ENCODE measurements at regions not wholly inside any gene's neighbourhood (a gene's known extent, or its start where the extent isn't known, plus 50 kb on each side); places are given as distances from the start of the nearest gene placed in this dataset.
"Not testable (repeated sequence)": the region's sequence is repeated elsewhere in the genome, so short reads cannot be mapped to it uniquely, and the experiment has no call there.

- DNase-seq = no peak
Measured at GRCh38 chr5:105945203-105945972, 1725.3 kb downstream of the EFNA5 start.

- no peak for DNase-seq
Measured at GRCh38 chr5:105940181-105940580, 1730.6 kb downstream of the EFNA5 start.

GRCh38 chr5:105934171-105934570, 1736.6 kb downstream of the EFNA5 start:
- DNase-seq = no peak

- no peak for DNase-seq
Measured at GRCh38 chr5:105931881-105932421, 1738.8 kb downstream of the EFNA5 start.

GRCh38 chr5:105929858-105930257, 1740.9 kb downstream of the EFNA5 start:
- DNase-seq = no peak

- DNase-seq = no peak
Measured at GRCh38 chr5:105924366-105924765, 1746.4 kb downstream of the EFNA5 start.

GRCh38 chr5:105922574-105922973, 1748.2 kb downstream of the EFNA5 start:
- no peak for DNase-seq

GRCh38 chr5:105922080-105922479, 1748.7 kb downstream of the EFNA5 start:
- DNase-seq = no peak

GRCh38 chr5:105917189-105917588, 1753.5 kb downstream of the EFNA5 start:
- DNase-seq = no peak

- DNase-seq = no peak
Measured at GRCh38 chr5:105907016-105907415, 1763.7 kb downstream of the EFNA5 start.

GRCh38 chr5:105905392-105905791, 1765.3 kb downstream of the EFNA5 start:
- DNase-seq = no peak

- DNase-seq = no peak
Measured at GRCh38 chr5:105903069-105903468, 1767.7 kb downstream of the EFNA5 start.

GRCh38 chr5:105899726-105900125, 1771.0 kb downstream of the EFNA5 start:
- no peak for DNase-seq

- no peak for DNase-seq
Measured at GRCh38 chr5:105898183-105898582, 1772.6 kb downstream of the EFNA5 start.

GRCh38 chr5:105885266-105885665, 1785.5 kb downstream of the EFNA5 start:
- DNase-seq = no peak

- DNase-seq = no peak
Measured at GRCh38 chr5:105882956-105883481, 1787.7 kb downstream of the EFNA5 start.

GRCh38 chr5:105878402-105878801, 1792.3 kb downstream of the EFNA5 start:
- DNase-seq = no peak

GRCh38 chr5:105877592-105877991, 1793.1 kb downstream of the EFNA5 start:
- DNase-seq = no peak

- DNase-seq = no peak
Measured at GRCh38 chr5:105874316-105874715, 1796.4 kb downstream of the EFNA5 start.

GRCh38 chr5:105872569-105873270, 1798.0 kb downstream of the EFNA5 start:
- DNase-seq = no peak

GRCh38 chr5:105868038-105868780, 1802.5 kb downstream of the EFNA5 start:
- DNase-seq = peak; percentile 32

GRCh38 chr5:105865834-105866233, 1804.9 kb downstream of the EFNA5 start:
- no peak for DNase-seq

- not testable (repeated sequence) for DNase-seq
Measured at GRCh38 chr5:105859350-105859749, 1811.4 kb downstream of the EFNA5 start.

Measured in SHP77 treated with DMSO at 0.1 percent for 48 hours (cell line).